Ureter (tissue), 1 donor: ENCODE measurements at regions not wholly inside any gene's neighbourhood (a gene's known extent, or its start where the extent isn't known, plus 50 kb on each side); places are given as distances from the start of the nearest gene placed in this dataset.

Experiments
- DNase-seq: peaks from one replicate; pipeline ENCODE4 v3.0.0-alpha.2; 2020; ENCODE audit warnings: low spot score
- donor health status: DM: yes; HTN: yes; CAD: no.

- peak; percentile 28 for DNase-seq
Observed at GRCh38 chr5:135248801-135249231, 150.2 kb downstream of the MACROH2A1 start.

- peak; percentile 39 for DNase-seq
Observed at GRCh38 chr5:135246923-135247795, 151.9 kb downstream of the MACROH2A1 start.

- DNase-seq: no peak
Observed at GRCh38 chr5:135246605-135246922, 152.5 kb downstream of the MACROH2A1 start.

DNA sequence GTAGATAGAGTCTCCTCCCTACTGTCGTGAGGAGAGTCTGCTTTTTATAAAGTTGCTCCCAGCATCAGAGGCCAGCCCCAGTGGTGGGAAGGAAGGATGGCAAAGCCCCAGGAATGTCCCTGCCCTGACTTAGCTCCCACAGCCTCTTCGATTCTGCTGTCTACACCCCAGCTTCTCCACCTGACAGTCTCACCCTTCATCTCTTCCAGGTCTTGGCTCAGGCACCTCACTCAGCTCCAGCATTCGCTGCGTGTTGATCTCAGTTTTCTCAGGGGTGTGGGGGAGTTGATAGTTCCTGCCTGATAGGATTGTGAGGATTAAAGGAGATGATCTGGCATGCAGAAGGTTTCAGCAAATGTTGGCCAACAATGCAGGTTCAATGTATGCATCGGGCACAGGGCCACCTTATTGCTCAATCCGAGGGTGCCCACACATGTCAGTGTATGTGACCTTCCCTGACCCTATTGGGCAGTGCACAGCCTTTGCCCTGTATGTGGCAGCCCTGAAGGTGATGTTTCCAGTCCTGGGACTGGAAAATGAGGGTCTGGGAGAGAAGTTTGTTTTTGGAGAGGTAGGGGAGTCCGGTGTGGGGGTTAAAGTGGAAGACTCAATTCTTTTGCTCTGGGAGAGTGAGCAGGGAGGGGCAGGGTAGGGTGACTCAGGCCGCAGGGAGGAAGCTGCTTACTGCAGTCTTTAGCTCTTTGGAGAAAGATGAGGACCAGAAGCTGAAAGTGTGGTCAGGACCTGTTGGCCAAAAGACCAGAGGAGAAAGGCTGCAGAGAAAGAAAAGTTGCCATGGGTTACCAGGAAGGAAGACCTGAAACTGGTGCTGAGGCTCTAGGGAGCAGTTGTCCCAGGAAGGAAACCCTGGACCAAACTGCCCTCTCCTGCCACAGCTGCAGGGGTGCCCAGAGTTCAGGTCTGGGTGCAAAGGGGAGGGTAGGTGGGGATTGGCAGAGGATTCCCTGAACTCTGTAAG is 153.2 kb downstream of the MACROH2A1 start:
- peak; percentile 41 for DNase-seq

- DNase-seq: peak; percentile 31
Observed at GRCh38 chr5:135244620-135245021, 154.4 kb downstream of the MACROH2A1 start.

GRCh38 chr5:135243556-135244285 is 155.3 kb downstream of the MACROH2A1 start:
- peak; percentile 45 for DNase-seq

GRCh38 chr5:135242866-135243555 is 156.0 kb downstream of the MACROH2A1 start:
- peak; percentile 52 for DNase-seq

DNA sequence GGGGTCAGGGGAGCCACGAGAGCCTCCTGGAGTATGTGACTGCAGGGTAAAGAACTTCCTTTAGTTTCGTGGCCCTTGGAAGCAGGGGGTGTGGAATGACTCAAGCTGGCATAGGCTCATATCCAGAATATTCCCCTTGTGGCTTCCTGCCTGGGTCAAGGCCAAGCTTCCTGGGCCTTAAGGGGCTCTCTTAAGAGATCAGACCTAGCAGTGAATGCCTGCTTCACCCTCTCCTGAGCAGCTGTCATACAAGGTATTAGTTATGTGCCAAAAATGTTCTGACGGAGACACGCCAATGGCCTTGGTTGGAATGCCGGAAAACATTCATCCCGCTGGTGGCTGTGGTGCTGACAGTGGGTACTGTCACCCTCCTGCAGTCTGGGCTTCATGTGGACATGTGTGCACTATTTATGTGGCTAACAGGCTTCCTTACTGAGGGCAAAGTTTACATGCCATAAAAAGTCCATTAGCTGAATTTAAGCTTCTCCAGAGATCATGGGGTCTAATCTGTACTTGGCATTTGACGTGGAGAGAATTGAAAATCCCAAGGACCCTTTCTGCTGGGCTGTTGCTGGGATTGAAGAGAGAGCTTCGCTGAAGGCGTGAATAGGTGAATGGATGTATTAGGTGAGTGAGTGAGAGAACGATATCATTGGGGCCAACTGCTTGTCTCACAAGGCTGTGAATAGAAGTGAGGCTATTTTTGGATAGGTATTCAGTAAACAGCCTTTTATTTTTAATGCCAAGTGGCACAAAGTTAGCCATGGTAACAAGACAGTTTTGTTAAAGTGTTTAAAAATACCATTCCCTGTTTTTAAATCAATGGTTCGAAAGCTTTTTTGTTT is 156.8 kb downstream of the MACROH2A1 start:
- DNase-seq: peak; percentile 26

GRCh38 chr5:135241536-135241935 is 157.5 kb downstream of the MACROH2A1 start:
- DNase-seq: peak; percentile 24

GRCh38 chr5:135240781-135241360 is 158.2 kb downstream of the MACROH2A1 start:
- DNase-seq: peak; percentile 20

- DNase-seq: peak; percentile 22
Observed at GRCh38 chr5:135240283-135240633, 158.8 kb downstream of the MACROH2A1 start.

- DNase-seq: peak; percentile 36
Observed at GRCh38 chr5:135239453-135240282, 159.4 kb downstream of the MACROH2A1 start.

DNA sequence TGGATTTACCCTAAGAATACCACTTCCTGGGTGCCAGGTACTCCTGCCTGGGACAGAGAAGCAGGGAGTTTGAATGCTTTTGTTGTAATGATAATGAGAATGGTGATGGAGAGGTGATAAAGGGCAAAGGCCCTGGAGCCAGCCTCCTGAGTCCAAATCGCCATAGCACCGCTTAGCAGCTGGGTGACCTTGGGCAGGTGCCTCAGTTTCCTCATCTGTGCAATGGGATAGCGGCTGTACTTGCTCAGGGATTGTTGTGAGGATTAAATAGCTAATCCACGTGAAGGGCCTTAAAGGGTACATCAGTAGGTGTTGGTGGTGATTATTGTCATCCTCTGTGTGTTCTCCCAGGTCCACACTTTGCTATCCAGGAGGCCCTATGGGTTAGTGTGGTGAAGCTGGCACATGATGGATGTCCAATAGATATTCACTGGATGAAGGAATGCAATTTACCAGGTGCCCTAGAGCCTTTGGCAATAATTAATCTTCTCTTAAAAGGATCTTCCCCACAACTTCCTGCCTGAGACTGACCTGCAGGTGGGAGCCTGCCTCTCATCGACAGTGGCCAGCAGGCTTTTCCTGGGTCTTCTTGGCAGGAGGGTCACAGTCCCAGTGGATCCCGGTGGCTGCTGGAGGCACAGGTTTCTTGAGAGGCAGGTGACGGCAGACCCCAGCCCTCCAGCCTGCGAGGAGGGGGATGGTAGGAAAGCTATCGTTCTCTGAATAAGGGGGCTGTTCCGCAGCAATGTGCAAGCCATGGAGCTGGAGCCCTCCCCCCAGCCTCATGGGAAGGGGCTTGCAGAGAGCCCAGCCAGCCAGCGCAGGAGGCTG is 160.2 kb downstream of the MACROH2A1 start:
- peak; percentile 30 for DNase-seq

DNA sequence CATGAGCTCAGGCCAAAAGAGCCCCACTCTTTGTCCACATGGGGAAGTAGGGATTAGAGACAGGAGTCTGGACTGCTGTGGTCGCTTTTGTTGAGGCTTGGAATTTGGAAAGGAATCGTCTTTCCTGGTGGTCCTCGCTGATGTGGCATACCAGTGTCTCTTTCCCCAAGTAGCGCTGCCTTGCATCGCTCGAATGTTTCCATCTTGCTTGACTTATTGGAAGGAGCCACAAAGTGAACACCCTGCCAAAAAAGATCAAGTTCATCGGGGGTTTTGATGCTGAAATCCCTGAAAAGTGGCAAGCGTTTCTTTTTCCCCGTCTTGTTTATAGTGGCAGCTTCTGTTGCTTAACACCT is 161.3 kb downstream of the MACROH2A1 start:
- DNase-seq: peak; percentile 29

DNA sequence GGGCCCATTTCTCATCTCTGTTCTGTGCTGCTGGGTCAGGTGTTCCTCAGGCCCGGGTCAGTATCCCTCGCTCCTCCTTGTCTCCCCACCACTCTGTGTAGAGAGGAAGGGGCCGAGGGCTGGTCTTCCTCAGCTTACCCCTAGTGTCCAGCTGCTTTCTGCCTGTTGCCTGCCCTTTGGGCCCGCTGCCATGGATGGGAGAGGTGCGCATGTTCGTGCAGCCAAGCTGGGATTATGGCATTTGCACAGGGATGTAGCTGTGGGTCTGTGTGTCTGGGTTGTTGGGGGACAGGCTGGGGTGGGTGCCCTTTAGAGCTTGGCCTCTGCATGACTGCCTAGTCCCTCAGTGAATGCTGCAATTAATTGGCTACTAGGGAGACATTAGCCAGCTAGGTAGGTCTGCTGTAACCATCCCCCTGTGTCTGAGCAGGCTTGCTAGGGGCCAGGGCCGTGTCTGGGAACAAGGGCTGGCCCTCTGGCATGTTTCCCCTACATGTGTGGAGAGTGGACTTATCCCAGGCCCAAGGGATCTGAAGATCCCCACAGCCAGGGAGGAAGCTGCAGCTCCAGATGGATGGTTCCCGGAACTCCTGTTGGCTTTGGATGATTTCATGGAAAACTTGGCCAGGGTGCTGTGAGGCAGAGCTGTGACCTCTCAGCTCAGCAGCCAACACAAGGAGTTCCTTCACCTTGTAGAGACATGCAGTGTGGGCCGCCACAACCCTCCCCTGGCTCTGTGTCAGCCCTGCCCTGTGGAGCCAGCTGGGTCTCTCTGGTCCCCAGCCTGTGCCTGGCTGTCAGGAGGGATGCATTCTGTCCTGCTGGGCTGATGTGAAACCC is 161.9 kb downstream of the MACROH2A1 start:
- peak; percentile 46 for DNase-seq

DNA sequence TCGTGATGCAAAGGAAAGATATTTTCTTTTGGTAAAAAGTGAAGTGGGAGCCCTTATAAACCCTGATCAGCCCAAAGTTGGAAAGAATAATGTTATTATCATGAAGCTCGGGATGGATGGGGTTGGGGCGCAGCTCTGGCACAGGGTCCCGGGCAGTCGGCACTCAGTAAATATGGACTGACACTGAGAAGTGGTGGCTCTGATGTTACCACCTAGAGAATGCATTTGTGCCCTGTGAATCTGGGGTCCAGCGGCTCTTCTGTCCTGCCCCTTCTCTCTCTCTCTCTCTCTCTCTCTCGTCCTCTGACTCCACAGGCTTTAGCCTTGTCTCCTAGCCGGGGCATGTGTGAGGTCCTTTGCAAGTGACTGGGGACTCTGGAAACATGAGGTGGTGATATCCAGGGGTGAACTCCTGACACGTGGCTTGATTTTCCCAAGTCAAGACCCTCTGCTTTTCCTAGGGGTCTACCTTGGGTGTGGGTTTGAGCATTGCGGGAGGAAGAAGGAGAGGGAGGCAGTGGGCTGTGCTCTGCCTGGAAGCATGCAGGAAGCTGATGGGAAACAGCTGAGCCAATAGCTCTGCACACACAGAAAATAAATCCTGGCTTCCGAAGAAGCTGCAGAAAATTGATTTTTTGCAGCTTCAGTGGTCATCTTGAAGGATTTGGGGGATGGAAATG is 162.7 kb downstream of the MACROH2A1 start:
- DNase-seq: no peak
